Neural cell (in vitro differentiated cells): ENCODE measurements at regions not wholly inside any gene's neighbourhood (a gene's known extent, or its start where the extent isn't known, plus 50 kb on each side); places are given as distances from the start of the nearest gene placed in this dataset.

Source experiments
- H2AFZ ChIP-seq: fragments of 200-600, 300-800 bp; sonication (generic), shearing (Covaris generic); 2 replicates; pipeline ENCODE4 v1.6.0; 2014; ENCODE audit warnings: low read depth, mild to moderate bottlenecking, antibody characterized with exemption, low read length, moderate library complexity
- H3F3A ChIP-seq: fragments of 200-600 bp; shearing (Covaris generic); 2 replicates; pipeline ENCODE4 v1.6.1; 2016; ENCODE audit warnings: mild to moderate bottlenecking, moderate library complexity, mixed read lengths, antibody characterized with exemption, low read length; ENCODE audit not compliant: insufficient read depth, poor library complexity, severe bottlenecking
- H3K27ac ChIP-seq: fragments of 200-600, 300-800 bp; sonication (generic), shearing (Covaris generic); 2 replicates; pipeline ENCODE4 v1.5.1; 2014; ENCODE audit warnings: mild to moderate bottlenecking, low read length, moderate library complexity
- H3K27me3 ChIP-seq: fragments of 300-800, 200-600 bp; sonication (generic), shearing (Covaris generic); 2 replicates; pipeline ENCODE4 v1.6.0; 2014; ENCODE audit warnings: mild to moderate bottlenecking, low read depth, low read length, moderate library complexity; ENCODE audit not compliant: insufficient read depth
- H3K36me3 ChIP-seq: fragments of 300-800, 200-600 bp; sonication (generic), shearing (Covaris generic); 2 replicates; pipeline ENCODE4 v1.5.1; 2014; ENCODE audit warnings: mild to moderate bottlenecking, antibody characterized with exemption, low read length, moderate library complexity; ENCODE audit not compliant: insufficient read depth
- H3K4me2 ChIP-seq: fragments of 300-800, 200-600 bp; sonication (generic), shearing (Covaris generic); 2 replicates; pipeline ENCODE4 v1.6.0; 2014; ENCODE audit warnings: mild to moderate bottlenecking, low read length
- H3K4me3 ChIP-seq: fragments of 300-800, 200-600 bp; sonication (generic), shearing (Covaris generic); 2 replicates; pipeline ENCODE4 v1.5.1; 2014; ENCODE audit warnings: mild to moderate bottlenecking, low read length, moderate library complexity
- H3K79me2 ChIP-seq: fragments of 200-600 bp; shearing (Covaris generic); replicated peaks from 2 replicates; pipeline ENCODE4 v1.6.0; 2014; ENCODE audit warnings: mild to moderate bottlenecking, low read length, moderate library complexity; ENCODE audit not compliant: insufficient read depth
- H3K9ac ChIP-seq: fragments of 300-800, 200-600 bp; sonication (generic), shearing (Covaris generic); 2 replicates; pipeline ENCODE4 v1.6.1; 2016; ENCODE audit warnings: mild to moderate bottlenecking, low read length, mixed read lengths
- H3K9me2 ChIP-seq: fragments of 200-600 bp; shearing (Covaris generic); 2 replicates; pipeline ENCODE4 v1.6.1; 2016; ENCODE audit warnings: mild to moderate bottlenecking, low read length, mixed read lengths; ENCODE audit not compliant: insufficient read depth
- H3K9me3 ChIP-seq: fragments of 200-600, 300-800 bp; sonication (generic), shearing (Covaris generic); 2 replicates; pipeline ENCODE4 v1.6.1; 2016; ENCODE audit warnings: mild to moderate bottlenecking, mixed run types, low read length, moderate library complexity, mixed read lengths
- H4K20me1 ChIP-seq: fragments of 200-600 bp; shearing (Covaris generic); 2 replicates; pipeline ENCODE4 v1.6.1; 2016; ENCODE audit warnings: mild to moderate bottlenecking, mixed run types; ENCODE audit not compliant: insufficient read depth
- EP300 ChIP-seq: fragments of 450-650 bp; conservative IDR thresholded peaks from 2 replicates; pipeline ENCODE4 v1.6.1; 2014; ENCODE audit warnings: antibody characterized with exemption, mild to moderate bottlenecking, moderate library complexity; ENCODE audit not compliant: poor library complexity, severe bottlenecking
- EZH2 ChIP-seq: fragments of 200-600, 300-800 bp; shearing (Covaris generic), sonication (generic); IDR thresholded peaks from 2 replicates; pipeline ENCODE4 v1.6.1; 2014; ENCODE audit warnings: antibody characterized with exemption, low read length, borderline replicate concordance, mild to moderate bottlenecking; ENCODE audit not compliant: insufficient read depth, poor library complexity, severe bottlenecking
- MXI1 ChIP-seq: fragments of 450-650 bp; conservative IDR thresholded peaks from 2 replicates; pipeline ENCODE4 v1.6.1; 2014; ENCODE audit warnings: antibody characterized with exemption, mild to moderate bottlenecking; ENCODE audit not compliant: poor library complexity, severe bottlenecking
- POLR2AphosphoS5 ChIP-seq: IDR thresholded peaks from 2 replicates; pipeline ENCODE4 v1.6.1; 2012
- RAD21 ChIP-seq: fragments of 450-650 bp; conservative IDR thresholded peaks from 2 replicates; pipeline ENCODE4 v1.6.1; 2014; ENCODE audit warnings: antibody characterized with exemption, mild to moderate bottlenecking, moderate library complexity
- REST ChIP-seq: IDR thresholded peaks from 2 replicates; pipeline ENCODE4 v1.6.1; 2012; ENCODE audit warnings: borderline replicate concordance
- SMC3 ChIP-seq: fragments of 450-650 bp; conservative IDR thresholded peaks from 2 replicates; pipeline ENCODE4 v1.6.1; 2014; ENCODE audit warnings: antibody characterized with exemption, mild to moderate bottlenecking, moderate library complexity; ENCODE audit not compliant: poor library complexity
- TAF1 ChIP-seq: IDR thresholded peaks from 2 replicates; pipeline ENCODE4 v1.6.1; 2012; ENCODE audit warnings: low read depth
- TF ChIP-seq, protein P1 (sequence below): fragments of 450-650 bp; IDR thresholded peaks from 2 replicates; pipeline ENCODE4 v1.5.1; 2014; ENCODE audit warnings: antibody characterized with exemption, mild to moderate bottlenecking, moderate library complexity; ENCODE audit not compliant: poor library complexity, severe bottlenecking

DNA sequence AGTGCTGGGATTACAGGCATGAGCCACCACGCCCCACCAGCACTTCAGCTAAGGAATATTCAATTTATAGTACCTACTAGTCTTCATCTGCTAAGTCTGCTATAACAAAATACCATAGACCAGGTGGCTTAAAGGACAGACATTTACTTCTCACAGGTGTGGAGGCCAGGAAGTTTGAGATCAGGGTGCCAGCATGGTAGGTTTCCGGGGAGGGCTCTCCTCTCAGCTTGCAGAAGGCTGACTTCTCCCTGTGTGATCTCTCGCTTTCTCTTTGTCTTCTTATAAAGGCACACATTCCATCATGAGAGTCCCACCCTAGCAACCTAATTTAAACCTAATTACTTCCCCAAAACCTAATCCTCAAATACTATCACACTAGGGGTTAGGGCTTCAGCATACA is 433.0 kb downstream of the INSC start:
- Histone ChIP-seq H3K4me2 (no peak overlapping the region), H3K27me3 (peaks cover 2% of the 10 kb centered on the region), H3K27ac (no peak overlapping the region), H3K9me3 (no peaks in the 10 kb centered on the region), H3K9me2 (no peaks in the 10 kb centered on the region), H4K20me1 (no peaks in the 10 kb centered on the region), H3F3A (no peaks in the 10 kb centered on the region), H3K4me3 (no peak overlapping the region), H2AFZ (no peak overlapping the region), H3K36me3 (no peaks in the 10 kb centered on the region), H3K79me2 (no peaks in the 10 kb centered on the region), H3K9ac (no peak overlapping the region)
- TF ChIP-seq, protein P1, sequence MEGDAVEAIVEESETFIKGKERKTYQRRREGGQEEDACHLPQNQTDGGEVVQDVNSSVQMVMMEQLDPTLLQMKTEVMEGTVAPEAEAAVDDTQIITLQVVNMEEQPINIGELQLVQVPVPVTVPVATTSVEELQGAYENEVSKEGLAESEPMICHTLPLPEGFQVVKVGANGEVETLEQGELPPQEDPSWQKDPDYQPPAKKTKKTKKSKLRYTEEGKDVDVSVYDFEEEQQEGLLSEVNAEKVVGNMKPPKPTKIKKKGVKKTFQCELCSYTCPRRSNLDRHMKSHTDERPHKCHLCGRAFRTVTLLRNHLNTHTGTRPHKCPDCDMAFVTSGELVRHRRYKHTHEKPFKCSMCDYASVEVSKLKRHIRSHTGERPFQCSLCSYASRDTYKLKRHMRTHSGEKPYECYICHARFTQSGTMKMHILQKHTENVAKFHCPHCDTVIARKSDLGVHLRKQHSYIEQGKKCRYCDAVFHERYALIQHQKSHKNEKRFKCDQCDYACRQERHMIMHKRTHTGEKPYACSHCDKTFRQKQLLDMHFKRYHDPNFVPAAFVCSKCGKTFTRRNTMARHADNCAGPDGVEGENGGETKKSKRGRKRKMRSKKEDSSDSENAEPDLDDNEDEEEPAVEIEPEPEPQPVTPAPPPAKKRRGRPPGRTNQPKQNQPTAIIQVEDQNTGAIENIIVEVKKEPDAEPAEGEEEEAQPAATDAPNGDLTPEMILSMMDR, result no peak
- TF ChIP-seq REST, result no peak
- no peak for TF ChIP-seq EP300
- TF ChIP-seq MXI1, result no peak
- no peak for TF ChIP-seq SMC3
- no peak for TF ChIP-seq POLR2AphosphoS5
- TF ChIP-seq RAD21, result no peak
- TF ChIP-seq TAF1, result no peak
- TF ChIP-seq EZH2, result no peak

- H3F3A ChIP-seq, result no peaks in the 10 kb centered on the region
- H2AFZ ChIP-seq, result no peak overlapping the region
- no peak overlapping the region for H3K9ac ChIP-seq
- no peaks in the 10 kb centered on the region for H4K20me1 ChIP-seq
- H3K9me2 ChIP-seq, result no peaks in the 10 kb centered on the region
- no peaks in the 10 kb centered on the region for H3K9me3 ChIP-seq
- no peak overlapping the region for H3K27ac ChIP-seq
- H3K4me3 ChIP-seq, result no peak overlapping the region
- no peaks in the 10 kb centered on the region for H3K79me2 ChIP-seq
- no peak for TF ChIP-seq TAF1
- TF ChIP-seq REST, result no peak
- TF ChIP-seq EP300, result no peak
- no peak for TF ChIP-seq EZH2
- TF ChIP-seq POLR2AphosphoS5, result no peak
- TF ChIP-seq SMC3, result no peak
- TF ChIP-seq RAD21, result no peak
- TF ChIP-seq, protein P1, result no peak
- no peak for TF ChIP-seq MXI1
- H3K4me2 ChIP-seq, result no peak overlapping the region
- H3K27me3 ChIP-seq, result peaks cover 4% of the 10 kb centered on the region
- H3K36me3 ChIP-seq, result no peaks in the 10 kb centered on the region
These were observed 437.5 kb downstream of the INSC start for GRCh38 chr11:15551901-15552851.
